GM23338 (cell line): ENCODE measurements at regions not wholly inside any gene's neighbourhood (a gene's known extent, or its start where the extent isn't known, plus 50 kb on each side); places are given as distances from the start of the nearest gene placed in this dataset.

Experiments used
- ATAC-seq: fragments of 200-7000 bp; cut with Tn5 transposase; 3 replicates; pipeline ENCODE4 v1.9.1; 2020
- DNase-seq: peaks from one replicate; pipeline ENCODE4 v3.0.0-alpha.2; 2015; ENCODE audit warnings: low spot score
- H2AFZ ChIP-seq: fragments of 200-600 bp; sonication (generic); 2 replicates; pipeline ENCODE4 v1.8.0; 2016; ENCODE audit warnings: antibody characterized with exemption, mild to moderate bottlenecking, moderate library complexity
- H3F3A ChIP-seq: fragments of 200-600 bp; sonication (generic); replicated peaks from 2 replicates; pipeline ENCODE4 v1.8.0; 2017; ENCODE audit warnings: antibody characterized with exemption, mixed run types, low read depth
- H3K27ac ChIP-seq: fragments of 200-600 bp; sonication (generic); 2 replicates; pipeline ENCODE4 v1.6.1; 2016; ENCODE audit warnings: low read depth
- H3K27me3 ChIP-seq: fragments of 200-600 bp; sonication (generic); 2 replicates; pipeline ENCODE4 v1.8.0; 2016; ENCODE audit warnings: mild to moderate bottlenecking, mixed run types, moderate library complexity; ENCODE audit not compliant: insufficient read depth
- H3K36me3 ChIP-seq: fragments of 200-600 bp; sonication (generic); 2 replicates; pipeline ENCODE4 v1.8.0; 2016; ENCODE audit warnings: mild to moderate bottlenecking; ENCODE audit not compliant: insufficient read depth
- H3K4me1 ChIP-seq: fragments of 200-600 bp; sonication (generic); 2 replicates; pipeline ENCODE4 v1.8.0; 2016; ENCODE audit warnings: mild to moderate bottlenecking, moderate library complexity; ENCODE audit not compliant: insufficient read depth
- H3K4me2 ChIP-seq: fragments of 200-600 bp; sonication (generic); 2 replicates; pipeline ENCODE4 v1.7.1; 2017; ENCODE audit warnings: mixed run types
- H3K4me3 ChIP-seq: fragments of 200-600 bp; sonication (generic); 2 replicates; pipeline ENCODE4 v1.6.1; 2016; ENCODE audit warnings: mixed run types
- H3K79me2 ChIP-seq: fragments of 200-600 bp; sonication (generic); replicated peaks from 2 replicates; pipeline ENCODE4 v1.8.0; 2017; ENCODE audit warnings: mild to moderate bottlenecking; ENCODE audit not compliant: insufficient read depth
- H3K9me2 ChIP-seq: fragments of 200-600 bp; sonication (generic); 2 replicates; pipeline ENCODE4 v1.8.0; 2017; ENCODE audit not compliant: insufficient read depth
- H4K20me1 ChIP-seq: fragments of 200-600 bp; sonication (generic); replicated peaks from 2 replicates; pipeline ENCODE4 v1.8.0; 2017; ENCODE audit warnings: mild to moderate bottlenecking; ENCODE audit not compliant: insufficient read depth
- H3K27ac Mint-ChIP-seq: 2 replicates; pipeline ENCODE4 v1.8.0; 2020; ENCODE audit warnings: inconsistent platforms, mild to moderate bottlenecking, moderate library complexity, mixed read lengths
- H3K27me3 Mint-ChIP-seq: 3 replicates; pipeline ENCODE4 v1.8.0; 2022; ENCODE audit warnings: low read depth, mild to moderate bottlenecking, moderate library complexity, mixed read lengths, inconsistent platforms; ENCODE audit not compliant: insufficient read depth, poor library complexity
- H3K36me3 Mint-ChIP-seq: 3 replicates; pipeline ENCODE4 v1.8.0; 2021; ENCODE audit warnings: low read depth, mild to moderate bottlenecking, inconsistent platforms, moderate library complexity, mixed read lengths
- H3K4me1 Mint-ChIP-seq: 3 replicates; pipeline ENCODE4 v1.8.0; 2020; ENCODE audit warnings: mild to moderate bottlenecking, inconsistent platforms, mixed read lengths
- H3K4me3 Mint-ChIP-seq: 3 replicates; pipeline ENCODE4 v1.8.0; 2021; ENCODE audit warnings: moderate library complexity, mild to moderate bottlenecking, inconsistent platforms, mixed read lengths
- H3K9me3 Mint-ChIP-seq: 3 replicates; pipeline ENCODE4 v1.8.0; 2020; ENCODE audit warnings: moderate library complexity, mild to moderate bottlenecking, inconsistent platforms, mixed read lengths
- CREB1 ChIP-seq: fragments of 250-450 bp; sonication (Bioruptor Pico); IDR thresholded peaks from 2 replicates; pipeline ENCODE4 v1.5.0; 2020; ENCODE audit warnings: low read depth, mild to moderate bottlenecking, moderate library complexity
- JUNB ChIP-seq: IDR thresholded peaks from one replicate; pipeline ENCODE4 v1.6.1; 2016; ENCODE audit warnings: antibody characterized with exemption; ENCODE audit not compliant: unreplicated experiment
- NANOG ChIP-seq: IDR thresholded peaks from 2 replicates; pipeline ENCODE4 v1.6.1; 2016; ENCODE audit warnings: antibody characterized with exemption, borderline replicate concordance
- POLR2AphosphoS5 ChIP-seq: IDR thresholded peaks from 2 replicates; pipeline ENCODE4 v1.6.1; 2016; ENCODE audit warnings: antibody characterized with exemption, low read depth
- ZNF114 ChIP-seq: fragments of 250-450 bp; sonication (Bioruptor Pico); IDR thresholded peaks from 2 replicates; pipeline ENCODE4 v1.5.0; 2020; ENCODE audit warnings: mild to moderate bottlenecking, moderate library complexity
- ZNF331 ChIP-seq: fragments of 250-450 bp; sonication (Bioruptor Pico); IDR thresholded peaks from 2 replicates; pipeline ENCODE4 v1.5.0; 2020; ENCODE audit warnings: low read depth, mild to moderate bottlenecking, moderate library complexity
- TF ChIP-seq, protein P1 (sequence below), 2 experiments: fragments of 200-600 bp in 1 of 2; sonication (generic) in 1 of 2; conservative IDR thresholded peaks; 2 replicates each; pipeline versions ENCODE4 v1.5.1 to v1.6.1; 2016 to 2017; ENCODE audit warnings: antibody characterized with exemption in 2 of 2, low read depth in 2 of 2, mild to moderate bottlenecking in 2 of 2, moderate library complexity in 1 of 2
- TF ChIP-seq, protein P2 (sequence below): IDR thresholded peaks from 2 replicates; pipeline ENCODE4 v1.6.1; 2016; ENCODE audit warnings: antibody characterized with exemption
- TF ChIP-seq, protein P3 (sequence below): IDR thresholded peaks from one replicate; pipeline ENCODE4 v1.6.1; 2018; ENCODE audit warnings: antibody characterized with exemption; ENCODE audit not compliant: unreplicated experiment
- TF ChIP-seq, protein P4 (sequence below): fragments of 250-450 bp; sonication (Bioruptor Pico); IDR thresholded peaks from 2 replicates; pipeline ENCODE4 v1.5.0; 2020; ENCODE audit warnings: mild to moderate bottlenecking, moderate library complexity

DNA sequence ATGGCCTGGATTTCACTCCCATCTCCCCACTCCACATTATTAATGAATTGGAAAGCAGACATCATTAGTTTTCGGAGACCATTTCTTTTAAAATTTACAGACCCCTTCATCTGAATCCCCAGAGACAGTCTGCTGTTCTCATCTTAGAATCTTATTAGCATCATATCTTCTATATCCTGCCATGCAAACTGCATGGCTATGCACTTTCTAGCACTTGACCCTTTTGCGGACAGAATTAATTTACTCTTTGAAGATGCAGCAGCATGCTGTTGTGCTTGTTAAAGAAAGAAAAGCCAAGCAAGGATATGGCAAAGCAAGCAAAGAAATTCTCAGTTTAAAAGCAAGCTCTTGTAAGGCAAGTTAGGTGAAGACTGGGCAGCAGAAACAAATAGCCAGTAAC, 201.2 kb upstream of the PMFBP1 start (continued):
- TF ChIP-seq ZNF114 (CRISPR knock-in tag): no peak
- TF ChIP-seq, protein P1, sequence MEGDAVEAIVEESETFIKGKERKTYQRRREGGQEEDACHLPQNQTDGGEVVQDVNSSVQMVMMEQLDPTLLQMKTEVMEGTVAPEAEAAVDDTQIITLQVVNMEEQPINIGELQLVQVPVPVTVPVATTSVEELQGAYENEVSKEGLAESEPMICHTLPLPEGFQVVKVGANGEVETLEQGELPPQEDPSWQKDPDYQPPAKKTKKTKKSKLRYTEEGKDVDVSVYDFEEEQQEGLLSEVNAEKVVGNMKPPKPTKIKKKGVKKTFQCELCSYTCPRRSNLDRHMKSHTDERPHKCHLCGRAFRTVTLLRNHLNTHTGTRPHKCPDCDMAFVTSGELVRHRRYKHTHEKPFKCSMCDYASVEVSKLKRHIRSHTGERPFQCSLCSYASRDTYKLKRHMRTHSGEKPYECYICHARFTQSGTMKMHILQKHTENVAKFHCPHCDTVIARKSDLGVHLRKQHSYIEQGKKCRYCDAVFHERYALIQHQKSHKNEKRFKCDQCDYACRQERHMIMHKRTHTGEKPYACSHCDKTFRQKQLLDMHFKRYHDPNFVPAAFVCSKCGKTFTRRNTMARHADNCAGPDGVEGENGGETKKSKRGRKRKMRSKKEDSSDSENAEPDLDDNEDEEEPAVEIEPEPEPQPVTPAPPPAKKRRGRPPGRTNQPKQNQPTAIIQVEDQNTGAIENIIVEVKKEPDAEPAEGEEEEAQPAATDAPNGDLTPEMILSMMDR (conservative IDR thresholded peaks at IDR 0.05; ENCODE audit: low read depth in 2 of 2): no peak
- TF ChIP-seq, protein P2, sequence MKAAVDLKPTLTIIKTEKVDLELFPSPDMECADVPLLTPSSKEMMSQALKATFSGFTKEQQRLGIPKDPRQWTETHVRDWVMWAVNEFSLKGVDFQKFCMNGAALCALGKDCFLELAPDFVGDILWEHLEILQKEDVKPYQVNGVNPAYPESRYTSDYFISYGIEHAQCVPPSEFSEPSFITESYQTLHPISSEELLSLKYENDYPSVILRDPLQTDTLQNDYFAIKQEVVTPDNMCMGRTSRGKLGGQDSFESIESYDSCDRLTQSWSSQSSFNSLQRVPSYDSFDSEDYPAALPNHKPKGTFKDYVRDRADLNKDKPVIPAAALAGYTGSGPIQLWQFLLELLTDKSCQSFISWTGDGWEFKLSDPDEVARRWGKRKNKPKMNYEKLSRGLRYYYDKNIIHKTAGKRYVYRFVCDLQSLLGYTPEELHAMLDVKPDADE: no peak
- TF ChIP-seq NANOG: no peak
- TF ChIP-seq POLR2AphosphoS5: no peak

DNA sequence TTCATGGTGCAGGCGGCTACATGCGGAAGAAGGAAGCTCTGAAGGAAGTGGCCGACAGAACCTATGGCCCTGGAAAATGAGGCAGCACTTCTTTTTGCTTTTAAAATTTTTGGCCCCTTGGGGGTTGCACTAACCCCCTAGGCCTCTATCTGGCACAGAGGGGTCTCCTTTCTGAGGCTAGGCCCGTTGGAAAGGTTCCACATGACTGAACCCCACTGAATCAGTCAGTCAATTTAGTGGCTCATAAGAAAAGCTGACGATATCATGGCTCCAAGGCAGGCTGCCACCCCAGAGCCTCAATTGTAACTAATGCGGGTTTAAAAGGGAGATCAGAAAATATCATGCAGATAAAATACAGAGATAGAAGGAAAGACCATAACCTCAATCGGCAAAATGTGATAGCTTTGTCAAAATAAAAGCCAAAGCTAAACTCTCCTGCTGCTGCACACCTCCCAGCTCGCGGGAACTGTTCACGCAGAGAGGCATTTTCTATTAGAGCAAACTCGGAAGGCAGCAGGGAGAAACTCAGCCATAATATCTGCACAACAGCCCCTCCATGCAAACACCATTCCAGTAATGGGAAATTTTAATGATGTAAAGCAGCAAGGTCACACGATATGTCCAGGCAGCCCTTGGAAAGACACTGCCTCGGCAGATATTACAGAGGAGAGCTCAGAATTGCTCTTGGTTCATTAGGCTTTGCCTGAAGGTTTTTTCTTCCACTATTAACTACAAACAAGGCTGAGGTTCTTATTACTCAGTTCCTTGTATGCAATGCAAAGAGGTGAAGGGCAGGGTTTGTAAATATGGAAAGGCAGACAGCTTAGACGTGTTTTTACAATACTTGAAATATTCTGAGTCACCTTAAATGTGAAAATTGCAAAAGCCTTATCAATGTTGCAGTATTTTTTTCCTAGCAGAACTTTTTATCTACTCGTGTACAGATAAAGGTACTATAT, 200.4 kb upstream of the PMFBP1 start:
- H3K36me3 Mint-ChIP-seq: no peaks in the 10 kb centered on the region; the same call in 2 of the 3 replicates
- H3K4me1 Mint-ChIP-seq: peaks cover 41% of the 10 kb centered on the region
- Histone ChIP-seq H4K20me1 (no peaks in the 10 kb centered on the region), H2AFZ (peak overlapping the region; percentile 73; the same call in 1 of the 2 replicates), H3K4me1 (peaks cover 33% of the 10 kb centered on the region), H3F3A (no peaks in the 10 kb centered on the region), H3K36me3 (no peaks in the 10 kb centered on the region), H3K4me3 (no peak overlapping the region), H3K9me2 (peaks cover 9% of the 10 kb centered on the region), H3K27me3 (no peaks in the 10 kb centered on the region), H3K4me2 (no peak overlapping the region), H3K27ac (no peak overlapping the region), H3K79me2 (no peaks in the 10 kb centered on the region)
- H3K9me3 Mint-ChIP-seq: peaks cover 2% of the 10 kb centered on the region; the same call in 1 of the 3 replicates
- peaks cover 1% of the 10 kb centered on the region for H3K27me3 Mint-ChIP-seq
- no peak overlapping the region for H3K4me3 Mint-ChIP-seq
- peak overlapping the region; percentile 75 for H3K27ac Mint-ChIP-seq
- no peak; the same call in 1 of the 3 replicates for ATAC-seq
- no peak for DNase-seq
- TF ChIP-seq ZNF114 (CRISPR knock-in tag) (no peak), JUNB (no peak), CREB1 (CRISPR knock-in tag) (no peak), POLR2AphosphoS5 (no peak), ZNF331 (CRISPR knock-in tag) (no peak)
- TF ChIP-seq, protein P3, sequence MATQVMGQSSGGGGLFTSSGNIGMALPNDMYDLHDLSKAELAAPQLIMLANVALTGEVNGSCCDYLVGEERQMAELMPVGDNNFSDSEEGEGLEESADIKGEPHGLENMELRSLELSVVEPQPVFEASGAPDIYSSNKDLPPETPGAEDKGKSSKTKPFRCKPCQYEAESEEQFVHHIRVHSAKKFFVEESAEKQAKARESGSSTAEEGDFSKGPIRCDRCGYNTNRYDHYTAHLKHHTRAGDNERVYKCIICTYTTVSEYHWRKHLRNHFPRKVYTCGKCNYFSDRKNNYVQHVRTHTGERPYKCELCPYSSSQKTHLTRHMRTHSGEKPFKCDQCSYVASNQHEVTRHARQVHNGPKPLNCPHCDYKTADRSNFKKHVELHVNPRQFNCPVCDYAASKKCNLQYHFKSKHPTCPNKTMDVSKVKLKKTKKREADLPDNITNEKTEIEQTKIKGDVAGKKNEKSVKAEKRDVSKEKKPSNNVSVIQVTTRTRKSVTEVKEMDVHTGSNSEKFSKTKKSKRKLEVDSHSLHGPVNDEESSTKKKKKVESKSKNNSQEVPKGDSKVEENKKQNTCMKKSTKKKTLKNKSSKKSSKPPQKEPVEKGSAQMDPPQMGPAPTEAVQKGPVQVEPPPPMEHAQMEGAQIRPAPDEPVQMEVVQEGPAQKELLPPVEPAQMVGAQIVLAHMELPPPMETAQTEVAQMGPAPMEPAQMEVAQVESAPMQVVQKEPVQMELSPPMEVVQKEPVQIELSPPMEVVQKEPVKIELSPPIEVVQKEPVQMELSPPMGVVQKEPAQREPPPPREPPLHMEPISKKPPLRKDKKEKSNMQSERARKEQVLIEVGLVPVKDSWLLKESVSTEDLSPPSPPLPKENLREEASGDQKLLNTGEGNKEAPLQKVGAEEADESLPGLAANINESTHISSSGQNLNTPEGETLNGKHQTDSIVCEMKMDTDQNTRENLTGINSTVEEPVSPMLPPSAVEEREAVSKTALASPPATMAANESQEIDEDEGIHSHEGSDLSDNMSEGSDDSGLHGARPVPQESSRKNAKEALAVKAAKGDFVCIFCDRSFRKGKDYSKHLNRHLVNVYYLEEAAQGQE: no peak
- TF ChIP-seq, protein P4, sequence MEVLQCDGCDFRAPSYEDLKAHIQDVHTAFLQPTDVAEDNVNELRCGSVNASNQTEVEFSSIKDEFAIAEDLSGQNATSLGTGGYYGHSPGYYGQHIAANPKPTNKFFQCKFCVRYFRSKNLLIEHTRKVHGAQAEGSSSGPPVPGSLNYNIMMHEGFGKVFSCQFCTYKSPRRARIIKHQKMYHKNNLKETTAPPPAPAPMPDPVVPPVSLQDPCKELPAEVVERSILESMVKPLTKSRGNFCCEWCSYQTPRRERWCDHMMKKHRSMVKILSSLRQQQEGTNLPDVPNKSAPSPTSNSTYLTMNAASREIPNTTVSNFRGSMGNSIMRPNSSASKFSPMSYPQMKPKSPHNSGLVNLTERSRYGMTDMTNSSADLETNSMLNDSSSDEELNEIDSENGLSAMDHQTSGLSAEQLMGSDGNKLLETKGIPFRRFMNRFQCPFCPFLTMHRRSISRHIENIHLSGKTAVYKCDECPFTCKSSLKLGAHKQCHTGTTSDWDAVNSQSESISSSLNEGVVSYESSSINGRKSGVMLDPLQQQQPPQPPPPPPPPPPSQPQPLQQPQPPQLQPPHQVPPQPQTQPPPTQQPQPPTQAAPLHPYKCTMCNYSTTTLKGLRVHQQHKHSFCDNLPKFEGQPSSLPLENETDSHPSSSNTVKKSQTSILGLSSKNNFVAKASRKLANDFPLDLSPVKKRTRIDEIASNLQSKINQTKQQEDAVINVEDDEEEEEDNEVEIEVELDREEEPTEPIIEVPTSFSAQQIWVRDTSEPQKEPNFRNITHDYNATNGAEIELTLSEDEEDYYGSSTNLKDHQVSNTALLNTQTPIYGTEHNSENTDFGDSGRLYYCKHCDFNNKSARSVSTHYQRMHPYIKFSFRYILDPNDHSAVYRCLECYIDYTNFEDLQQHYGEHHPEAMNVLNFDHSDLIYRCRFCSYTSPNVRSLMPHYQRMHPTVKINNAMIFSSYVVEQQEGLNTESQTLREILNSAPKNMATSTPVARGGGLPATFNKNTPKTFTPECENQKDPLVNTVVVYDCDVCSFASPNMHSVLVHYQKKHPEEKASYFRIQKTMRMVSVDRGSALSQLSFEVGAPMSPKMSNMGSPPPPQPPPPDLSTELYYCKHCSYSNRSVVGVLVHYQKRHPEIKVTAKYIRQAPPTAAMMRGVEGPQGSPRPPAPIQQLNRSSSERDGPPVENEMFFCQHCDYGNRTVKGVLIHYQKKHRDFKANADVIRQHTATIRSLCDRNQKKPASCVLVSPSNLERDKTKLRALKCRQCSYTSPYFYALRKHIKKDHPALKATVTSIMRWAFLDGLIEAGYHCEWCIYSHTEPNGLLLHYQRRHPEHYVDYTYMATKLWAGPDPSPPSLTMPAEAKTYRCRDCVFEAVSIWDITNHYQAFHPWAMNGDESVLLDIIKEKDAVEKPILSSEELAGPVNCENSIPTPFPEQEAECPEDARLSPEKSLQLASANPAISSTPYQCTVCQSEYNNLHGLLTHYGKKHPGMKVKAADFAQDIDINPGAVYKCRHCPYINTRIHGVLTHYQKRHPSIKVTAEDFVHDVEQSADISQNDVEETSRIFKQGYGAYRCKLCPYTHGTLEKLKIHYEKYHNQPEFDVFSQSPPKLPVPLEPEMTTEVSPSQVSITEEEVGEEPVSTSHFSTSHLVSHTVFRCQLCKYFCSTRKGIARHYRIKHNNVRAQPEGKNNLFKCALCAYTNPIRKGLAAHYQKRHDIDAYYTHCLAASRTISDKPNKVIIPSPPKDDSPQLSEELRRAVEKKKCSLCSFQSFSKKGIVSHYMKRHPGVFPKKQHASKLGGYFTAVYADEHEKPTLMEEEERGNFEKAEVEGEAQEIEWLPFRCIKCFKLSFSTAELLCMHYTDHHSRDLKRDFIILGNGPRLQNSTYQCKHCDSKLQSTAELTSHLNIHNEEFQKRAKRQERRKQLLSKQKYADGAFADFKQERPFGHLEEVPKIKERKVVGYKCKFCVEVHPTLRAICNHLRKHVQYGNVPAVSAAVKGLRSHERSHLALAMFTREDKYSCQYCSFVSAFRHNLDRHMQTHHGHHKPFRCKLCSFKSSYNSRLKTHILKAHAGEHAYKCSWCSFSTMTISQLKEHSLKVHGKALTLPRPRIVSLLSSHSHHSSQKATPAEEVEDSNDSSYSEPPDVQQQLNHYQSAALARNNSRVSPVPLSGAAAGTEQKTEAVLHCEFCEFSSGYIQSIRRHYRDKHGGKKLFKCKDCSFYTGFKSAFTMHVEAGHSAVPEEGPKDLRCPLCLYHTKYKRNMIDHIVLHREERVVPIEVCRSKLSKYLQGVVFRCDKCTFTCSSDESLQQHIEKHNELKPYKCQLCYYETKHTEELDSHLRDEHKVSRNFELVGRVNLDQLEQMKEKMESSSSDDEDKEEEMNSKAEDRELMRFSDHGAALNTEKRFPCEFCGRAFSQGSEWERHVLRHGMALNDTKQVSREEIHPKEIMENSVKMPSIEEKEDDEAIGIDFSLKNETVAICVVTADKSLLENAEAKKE (CRISPR knock-in tag): no peak
